Activated T-cell treated with anti-CD3 and anti-CD28 coated beads, Interleukin-2, amount 50 U/mL, for 4 hours (primary cell): ENCODE measurements at regions not wholly inside any gene's neighbourhood (a gene's known extent, or its start where the extent isn't known, plus 50 kb on each side); places are given as distances from the start of the nearest gene placed in this dataset.

Experiments used
- ATAC-seq, 2 donors: fragments of 200-7000 bp; cut with Tn5 transposase; one replicate each; pipeline ENCODE4 v1.10.0; 2021
- DNase-seq: peaks from one replicate; pipeline ENCODE4 v3.0.0-alpha.2; 2020
- H3K27me3 Mint-ChIP-seq: one replicate; pipeline ENCODE4 v1.8.0; 2021; ENCODE audit warnings: low read depth, mixed read lengths
- H3K36me3 Mint-ChIP-seq: one replicate; pipeline ENCODE4 v1.8.0; 2022; ENCODE audit warnings: mixed read lengths; ENCODE audit not compliant: insufficient read depth
- H3K4me1 Mint-ChIP-seq: one replicate; pipeline ENCODE4 v1.8.0; 2021; ENCODE audit warnings: low read depth, mixed read lengths
- H3K4me3 Mint-ChIP-seq: one replicate; pipeline ENCODE4 v1.8.0; 2021; ENCODE audit warnings: mild to moderate bottlenecking, moderate library complexity, mixed read lengths
- H3K9me3 Mint-ChIP-seq: one replicate; pipeline ENCODE4 v1.8.0; 2021; ENCODE audit warnings: mixed read lengths

DNA sequence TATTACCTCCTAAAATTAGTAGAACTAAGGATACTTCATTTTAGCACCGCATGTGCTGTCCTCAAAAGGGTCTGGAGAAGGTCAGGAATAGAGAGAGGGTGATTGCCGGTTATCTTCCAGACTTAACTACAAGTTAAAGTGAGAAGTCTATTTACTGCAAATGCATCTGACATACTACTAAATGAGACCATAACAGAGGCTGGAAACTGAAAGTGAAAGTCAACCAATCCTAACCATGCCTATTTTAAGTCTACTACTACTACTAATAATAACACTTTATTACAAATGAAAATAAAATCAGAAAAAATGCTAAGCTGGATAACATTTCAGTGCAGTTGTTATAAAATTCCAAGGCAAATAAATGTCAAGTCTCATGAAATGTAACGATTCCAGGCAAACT lies 244.7 kb downstream of the KIF20B start:
- Mint-ChIP-seq H3K9me3 (peaks cover 11% of the 10 kb centered on the region), H3K4me3 (no peak overlapping the region), H3K27me3 (peaks cover 6% of the 10 kb centered on the region)

DNA sequence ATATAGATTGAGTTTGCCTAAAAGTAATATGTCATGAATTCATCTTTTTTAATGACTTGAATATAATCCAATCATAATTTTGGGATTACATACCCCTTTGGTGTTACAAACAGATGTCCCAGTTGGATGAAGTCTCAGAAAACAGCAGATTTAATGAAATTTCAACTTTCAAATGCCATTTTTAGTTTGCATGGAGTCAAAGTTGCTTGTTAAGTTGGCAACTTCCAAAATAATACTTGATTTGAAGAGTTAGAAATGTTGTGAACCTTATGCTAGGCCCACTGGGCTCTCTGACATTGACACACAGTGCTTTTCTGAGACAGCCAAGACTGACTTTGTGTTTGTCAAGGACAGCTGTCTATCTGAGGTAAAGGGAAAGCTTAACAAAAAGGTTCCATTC lies 248.1 kb downstream of the KIF20B start:
- Mint-ChIP-seq H3K9me3 (peaks cover 11% of the 10 kb centered on the region), H3K36me3 (no peaks in the 10 kb centered on the region), H3K4me3 (no peak overlapping the region), H3K4me1 (peaks cover 11% of the 10 kb centered on the region), H3K27me3 (peaks cover 2% of the 10 kb centered on the region)
- ATAC-seq: no peak
- DNase-seq: no peak

More for the DNA sequence above, 244.7 kb downstream of the KIF20B start:
- ATAC-seq (no peak), DNase-seq (no peak)
- Mint-ChIP-seq H3K36me3 (no peaks in the 10 kb centered on the region), H3K4me1 (peaks cover 11% of the 10 kb centered on the region)

DNA sequence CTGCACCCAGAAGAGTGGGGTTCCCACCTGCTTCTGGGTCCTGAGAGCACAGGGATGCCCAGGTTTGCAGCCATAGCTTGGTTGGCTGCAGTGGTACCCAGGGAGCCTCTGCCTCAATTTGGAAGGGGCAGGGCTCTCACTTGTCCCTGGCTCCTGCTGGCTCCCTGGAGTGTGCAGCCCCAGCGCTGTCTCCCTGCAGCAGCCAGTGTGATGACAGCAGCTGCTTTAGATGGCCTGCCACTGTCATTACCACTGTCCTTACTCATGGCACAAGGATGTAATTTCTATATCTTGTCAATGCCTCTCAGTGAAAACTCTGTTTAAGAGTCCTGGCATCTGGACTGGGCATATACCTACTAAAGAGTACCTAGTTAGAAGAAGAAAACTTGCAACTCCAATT lies 250.9 kb downstream of the KIF20B start:
- peaks cover 8% of the 10 kb centered on the region for H3K9me3 Mint-ChIP-seq
- ATAC-seq: no peak
- no peaks in the 10 kb centered on the region for H3K4me1 Mint-ChIP-seq
- peaks cover 2% of the 10 kb centered on the region for H3K27me3 Mint-ChIP-seq
- H3K36me3 Mint-ChIP-seq: no peaks in the 10 kb centered on the region
- H3K4me3 Mint-ChIP-seq: no peak overlapping the region
- DNase-seq: no peak

DNA sequence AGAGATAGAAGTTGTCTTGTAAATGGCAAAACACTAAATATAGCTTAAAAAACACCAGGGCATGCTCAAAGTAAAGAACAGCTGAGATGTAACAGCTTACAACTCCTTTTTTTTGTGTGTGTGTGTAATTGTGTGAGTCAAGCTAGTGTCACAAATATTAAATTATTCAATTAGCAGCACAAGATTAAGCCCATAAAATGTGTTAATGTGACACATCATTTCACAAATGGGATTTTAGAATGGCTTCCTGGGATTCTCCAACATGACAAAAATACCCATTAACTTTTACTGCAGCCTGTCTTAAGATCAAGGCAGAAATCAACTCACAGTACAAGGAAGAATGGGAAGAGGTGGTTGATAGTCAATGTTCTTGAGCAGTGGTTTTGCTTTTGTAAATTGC lies 251.4 kb downstream of the KIF20B start:
- Mint-ChIP-seq H3K9me3 (peaks cover 5% of the 10 kb centered on the region), H3K36me3 (no peaks in the 10 kb centered on the region), H3K4me1 (no peaks in the 10 kb centered on the region), H3K4me3 (no peak overlapping the region), H3K27me3 (peaks cover 2% of the 10 kb centered on the region)
- ATAC-seq (no peak), DNase-seq (no peak)

GRCh38 chr10:89954061-89954460 lies 252.7 kb downstream of the KIF20B start:
- H3K4me3 Mint-ChIP-seq: no peak overlapping the region
- DNase-seq: no peak

GRCh38 chr10:89954787-89955566 lies 253.6 kb downstream of the KIF20B start:
- no peaks in the 10 kb centered on the region for H3K4me1 Mint-ChIP-seq
- H3K27me3 Mint-ChIP-seq: peaks cover 2% of the 10 kb centered on the region
- DNase-seq (no peak), ATAC-seq (no peak)
- no peak overlapping the region for H3K4me3 Mint-ChIP-seq
- no peaks in the 10 kb centered on the region for H3K36me3 Mint-ChIP-seq
- H3K9me3 Mint-ChIP-seq: no peaks in the 10 kb centered on the region

More at GRCh38 chr10:89954061-89954460, 252.7 kb downstream of the KIF20B start:
- no peaks in the 10 kb centered on the region for H3K4me1 Mint-ChIP-seq
- no peak for ATAC-seq
- H3K9me3 Mint-ChIP-seq: no peaks in the 10 kb centered on the region
- no peaks in the 10 kb centered on the region for H3K36me3 Mint-ChIP-seq
- H3K27me3 Mint-ChIP-seq: peaks cover 2% of the 10 kb centered on the region

DNA sequence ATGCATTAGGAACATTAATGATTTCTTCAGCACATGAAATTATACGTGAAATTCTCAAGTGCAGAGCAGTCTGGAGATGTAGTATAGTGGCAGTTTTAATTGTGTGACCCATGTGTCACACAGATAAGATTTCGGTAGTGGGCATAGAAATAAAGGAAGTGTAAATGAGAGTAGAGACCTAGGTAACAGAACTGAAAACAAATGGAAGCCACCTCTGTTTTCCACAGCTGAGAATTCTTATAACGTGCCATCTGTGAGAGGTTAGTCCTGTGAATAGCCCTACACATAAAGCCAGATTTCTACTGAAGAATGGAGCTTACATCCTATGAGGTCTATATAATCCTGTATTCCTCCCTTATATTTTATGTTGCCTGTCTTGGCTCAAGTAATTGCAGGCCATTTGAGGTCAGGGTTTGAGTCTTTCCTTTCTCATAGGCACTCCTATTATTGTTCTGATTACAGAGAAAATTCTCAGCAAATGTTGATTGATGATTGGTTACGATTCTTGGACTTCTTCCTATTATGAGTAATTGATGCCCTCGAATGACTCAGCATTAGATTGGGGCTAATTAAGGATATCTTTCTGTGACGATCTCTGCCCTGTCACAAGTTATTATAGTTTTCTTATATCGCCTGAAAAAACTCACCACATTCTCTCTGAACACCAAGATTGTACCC lies 258.2 kb downstream of the KIF20B start:
- Mint-ChIP-seq H3K9me3 (no peaks in the 10 kb centered on the region), H3K27me3 (peaks cover 4% of the 10 kb centered on the region), H3K4me3 (no peak overlapping the region), H3K4me1 (no peaks in the 10 kb centered on the region), H3K36me3 (no peaks in the 10 kb centered on the region)
- ATAC-seq (no peak), DNase-seq (no peak)

DNA sequence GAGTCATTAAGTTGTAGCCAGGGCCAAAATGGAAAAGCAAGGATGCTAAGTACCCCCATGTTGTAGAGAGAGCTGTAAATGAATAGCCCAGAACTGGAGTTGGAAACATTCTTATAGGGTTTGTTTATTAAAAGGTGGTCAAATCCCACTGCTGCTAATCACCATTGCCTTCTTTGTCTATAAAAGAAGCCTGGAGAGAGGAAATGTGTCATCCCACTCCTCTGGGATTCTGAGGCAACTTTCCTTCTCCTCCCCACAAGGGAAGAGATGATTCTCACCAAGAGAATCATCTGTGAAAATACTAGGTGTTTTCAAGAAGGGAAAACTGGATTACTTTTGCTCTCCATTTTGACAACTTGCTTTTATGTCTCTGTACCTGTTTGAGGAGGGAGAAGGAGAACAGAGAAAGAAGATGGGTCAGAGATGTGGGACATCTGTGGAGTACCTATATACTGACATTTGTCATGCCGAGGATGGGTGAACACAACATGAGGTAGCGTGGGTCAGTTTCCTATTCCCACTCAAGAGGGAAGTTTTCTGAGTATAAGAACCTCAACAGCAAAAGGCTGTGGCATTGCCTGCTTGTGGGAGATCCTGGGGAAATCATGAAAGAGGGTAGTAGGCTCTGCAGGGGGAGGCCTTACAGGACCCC lies 262.2 kb downstream of the KIF20B start:
- Mint-ChIP-seq H3K27me3 (peaks cover 6% of the 10 kb centered on the region), H3K4me3 (no peak overlapping the region), H3K9me3 (no peaks in the 10 kb centered on the region), H3K4me1 (no peaks in the 10 kb centered on the region), H3K36me3 (no peaks in the 10 kb centered on the region)
- no peak for DNase-seq
- no peak for ATAC-seq

- DNase-seq (no peak), ATAC-seq (no peak)
- Mint-ChIP-seq H3K4me3 (no peak overlapping the region), H3K36me3 (no peaks in the 10 kb centered on the region), H3K4me1 (peaks cover 5% of the 10 kb centered on the region), H3K27me3 (peaks cover 8% of the 10 kb centered on the region), H3K9me3 (no peaks in the 10 kb centered on the region)
Observed at GRCh38 chr10:89966211-89966610, 264.8 kb downstream of the KIF20B start.

DNA sequence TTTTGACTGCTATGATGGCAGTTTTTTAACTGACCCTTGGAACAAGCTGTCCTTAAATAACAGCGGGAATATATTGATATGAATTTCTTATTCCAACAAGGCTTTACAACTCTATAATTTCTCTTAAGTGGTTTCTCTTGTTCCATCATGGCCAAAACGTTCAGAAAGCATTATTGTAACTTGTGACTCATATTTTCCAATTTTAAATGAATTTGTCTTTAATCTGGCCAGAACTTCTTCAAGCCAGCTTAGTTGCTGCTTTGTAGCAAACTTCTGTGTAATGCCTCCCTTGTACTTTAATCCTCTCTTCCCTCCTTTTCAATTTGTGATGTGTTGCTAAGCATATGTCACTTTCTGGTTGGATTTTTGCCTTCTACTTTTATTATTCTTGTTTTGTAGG lies 271.9 kb downstream of the KIF20B start:
- Mint-ChIP-seq H3K4me3 (no peak overlapping the region), H3K27me3 (peaks cover 5% of the 10 kb centered on the region), H3K9me3 (no peaks in the 10 kb centered on the region), H3K4me1 (peaks cover 5% of the 10 kb centered on the region), H3K36me3 (no peaks in the 10 kb centered on the region)
- ATAC-seq (no peak), DNase-seq (no peak)

DNA sequence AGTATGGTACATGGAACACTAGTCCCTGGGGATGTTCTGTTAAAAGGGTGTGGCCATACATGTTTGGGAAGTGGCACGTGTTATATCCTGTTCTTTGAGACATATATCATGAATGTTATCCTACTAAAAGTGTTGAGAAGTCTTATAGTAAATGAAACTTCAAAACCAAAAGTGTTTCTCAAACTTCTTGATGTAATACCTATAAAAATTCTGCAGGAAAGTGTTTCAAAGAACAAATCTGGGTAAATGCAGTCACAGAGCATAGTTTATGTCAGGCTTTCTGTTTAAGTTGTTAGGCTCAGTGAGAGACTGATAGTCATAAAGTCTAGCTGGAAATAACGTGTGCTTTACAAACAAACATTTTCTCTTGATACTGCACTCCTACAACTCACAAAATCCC lies 273.7 kb downstream of the KIF20B start:
- Mint-ChIP-seq H3K27me3 (peaks cover 3% of the 10 kb centered on the region), H3K4me3 (no peak overlapping the region), H3K9me3 (no peaks in the 10 kb centered on the region), H3K4me1 (no peaks in the 10 kb centered on the region), H3K36me3 (no peaks in the 10 kb centered on the region)
- ATAC-seq (no peak), DNase-seq (no peak)

- Mint-ChIP-seq H3K4me1 (no peaks in the 10 kb centered on the region), H3K27me3 (peaks cover 3% of the 10 kb centered on the region), H3K4me3 (no peak overlapping the region), H3K9me3 (no peaks in the 10 kb centered on the region), H3K36me3 (no peaks in the 10 kb centered on the region)
- DNase-seq: no peak
- ATAC-seq: no peak
Observed at GRCh38 chr10:89975771-89976170, 274.4 kb downstream of the KIF20B start.

GRCh38 chr10:89978081-89978480 lies 276.7 kb downstream of the KIF20B start:
- H3K36me3 Mint-ChIP-seq: no peaks in the 10 kb centered on the region
- H3K4me3 Mint-ChIP-seq: no peak overlapping the region
- no peaks in the 10 kb centered on the region for H3K9me3 Mint-ChIP-seq
- DNase-seq (no peak), ATAC-seq (no peak)
- no peaks in the 10 kb centered on the region for H3K4me1 Mint-ChIP-seq
- H3K27me3 Mint-ChIP-seq: peaks cover 4% of the 10 kb centered on the region

DNA sequence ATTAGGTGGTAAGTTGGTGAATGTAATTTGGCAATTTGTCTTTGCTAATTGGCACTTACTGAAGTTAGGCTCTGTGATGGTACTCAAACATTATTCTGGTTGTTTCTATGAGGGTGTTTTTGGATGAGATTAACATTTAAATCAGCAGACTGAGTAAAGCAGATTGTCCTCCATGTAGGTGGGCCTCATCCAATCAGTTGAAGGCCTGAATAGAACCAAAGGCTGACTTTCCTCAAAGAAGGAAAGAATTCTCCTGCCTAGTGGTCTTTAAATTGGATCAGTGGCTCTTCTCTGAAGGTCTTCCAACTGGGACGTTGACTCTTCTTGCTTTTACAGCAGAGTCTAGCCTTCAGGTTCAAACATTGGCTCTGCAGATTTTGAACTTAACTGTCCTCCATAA lies 278.3 kb downstream of the KIF20B start:
- ATAC-seq (no peak), DNase-seq (no peak)
- Mint-ChIP-seq H3K36me3 (no peaks in the 10 kb centered on the region), H3K4me1 (no peaks in the 10 kb centered on the region), H3K27me3 (peaks cover 4% of the 10 kb centered on the region), H3K9me3 (no peaks in the 10 kb centered on the region), H3K4me3 (no peak overlapping the region)

DNA sequence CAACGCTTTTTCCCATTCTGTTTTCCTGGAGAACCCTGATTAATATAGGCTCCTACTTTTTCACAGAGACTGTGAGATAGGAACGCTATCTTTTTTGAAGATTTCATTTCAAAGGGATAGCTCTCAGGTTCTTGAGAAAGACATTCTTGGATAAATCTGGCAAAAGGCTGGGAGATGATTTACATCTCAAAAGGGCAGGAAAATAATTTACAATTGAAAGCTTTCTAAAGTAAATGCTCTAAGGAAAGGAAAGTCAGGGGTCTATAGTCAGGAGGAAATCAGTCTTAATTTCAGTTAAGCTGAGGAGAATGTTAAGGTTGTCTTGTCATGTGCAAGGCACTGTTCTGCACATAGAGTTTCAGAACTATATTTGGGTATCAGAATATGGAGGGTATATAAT lies 278.8 kb downstream of the KIF20B start:
- ATAC-seq (no peak), DNase-seq (no peak)
- no peak overlapping the region for H3K4me3 Mint-ChIP-seq
- H3K27me3 Mint-ChIP-seq: peaks cover 4% of the 10 kb centered on the region
- no peaks in the 10 kb centered on the region for H3K36me3 Mint-ChIP-seq
- no peaks in the 10 kb centered on the region for H3K4me1 Mint-ChIP-seq
- H3K9me3 Mint-ChIP-seq: no peaks in the 10 kb centered on the region
